ENCODE measurements at regions not wholly inside any gene's neighbourhood (a gene's known extent, or its start where the extent isn't known, plus 50 kb on each side); places are given as distances from the start of the nearest gene placed in this dataset.

DNA sequence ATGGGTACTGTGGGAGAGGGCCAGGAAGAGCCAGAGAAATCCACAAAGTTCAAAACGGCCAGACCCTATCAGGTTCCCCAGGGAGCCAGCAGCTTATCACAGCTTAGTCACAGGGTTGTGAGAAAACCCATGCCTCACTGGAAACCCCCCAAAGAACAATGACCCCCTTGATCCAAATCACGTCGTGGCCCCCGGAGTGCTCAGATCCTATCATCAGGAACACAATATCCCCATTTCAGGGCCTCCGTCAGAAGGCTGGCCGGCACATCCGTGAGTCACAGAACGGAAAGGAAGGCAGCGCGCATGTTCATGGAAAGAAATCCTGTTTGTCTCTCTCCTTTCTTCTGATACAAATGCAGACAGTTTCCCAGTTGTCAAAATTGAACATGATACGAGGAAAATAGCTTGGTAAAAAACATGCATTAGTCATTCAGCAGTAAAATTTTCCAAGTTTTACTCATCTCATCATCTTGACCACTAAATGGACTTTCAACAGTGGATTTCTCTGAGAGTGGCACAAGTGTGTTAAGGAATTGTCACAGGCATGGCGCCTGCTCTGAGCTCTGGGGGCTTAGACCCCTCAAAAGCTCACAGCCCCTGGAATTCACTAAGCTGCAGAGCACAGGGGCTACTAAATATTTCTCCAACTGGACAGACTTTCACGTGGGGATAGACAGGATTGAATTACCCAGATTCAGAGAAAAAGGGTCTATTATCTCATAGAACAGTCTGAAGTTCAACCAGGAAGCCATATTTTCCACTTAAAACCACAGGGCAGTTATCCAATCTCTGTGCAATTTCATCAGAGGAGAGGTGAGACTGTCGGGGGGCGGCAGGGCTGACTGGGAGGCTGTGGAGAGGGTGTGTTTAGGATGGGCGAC, 124.8 kb downstream of the RIPK4 start:
- H3K79me2 ChIP-seq (ENCODE audit: control insufficient read depth, insufficient read depth, low read length) = no peaks in the 10 kb centered on the region
- peak overlapping the region; percentile 10 for H2AFZ ChIP-seq (ENCODE audit: low read length)
- H3K9me3 ChIP-seq (ENCODE audit: control insufficient read depth, insufficient read depth, low read depth, low read length) = no peaks in the 10 kb centered on the region
- H4K20me1 ChIP-seq (ENCODE audit: control insufficient read depth, extremely low read depth, insufficient read depth, low read length) = no peaks in the 10 kb centered on the region
- H3K4me3 ChIP-seq (replicated peaks in 1 of 4; ENCODE audit: control extremely low read depth in 1 of 4, insufficient read depth in 1 of 4, low read depth in 3 of 4, low read length in 4 of 4) = no peak overlapping the region
- H3K27me3 ChIP-seq (ENCODE audit: control insufficient read depth, insufficient read depth, low read length) = no peaks in the 10 kb centered on the region
- TF ChIP-seq, protein P1, sequence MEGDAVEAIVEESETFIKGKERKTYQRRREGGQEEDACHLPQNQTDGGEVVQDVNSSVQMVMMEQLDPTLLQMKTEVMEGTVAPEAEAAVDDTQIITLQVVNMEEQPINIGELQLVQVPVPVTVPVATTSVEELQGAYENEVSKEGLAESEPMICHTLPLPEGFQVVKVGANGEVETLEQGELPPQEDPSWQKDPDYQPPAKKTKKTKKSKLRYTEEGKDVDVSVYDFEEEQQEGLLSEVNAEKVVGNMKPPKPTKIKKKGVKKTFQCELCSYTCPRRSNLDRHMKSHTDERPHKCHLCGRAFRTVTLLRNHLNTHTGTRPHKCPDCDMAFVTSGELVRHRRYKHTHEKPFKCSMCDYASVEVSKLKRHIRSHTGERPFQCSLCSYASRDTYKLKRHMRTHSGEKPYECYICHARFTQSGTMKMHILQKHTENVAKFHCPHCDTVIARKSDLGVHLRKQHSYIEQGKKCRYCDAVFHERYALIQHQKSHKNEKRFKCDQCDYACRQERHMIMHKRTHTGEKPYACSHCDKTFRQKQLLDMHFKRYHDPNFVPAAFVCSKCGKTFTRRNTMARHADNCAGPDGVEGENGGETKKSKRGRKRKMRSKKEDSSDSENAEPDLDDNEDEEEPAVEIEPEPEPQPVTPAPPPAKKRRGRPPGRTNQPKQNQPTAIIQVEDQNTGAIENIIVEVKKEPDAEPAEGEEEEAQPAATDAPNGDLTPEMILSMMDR (conservative IDR thresholded peaks at IDR 0.05 in 1 of 2, IDR thresholded peaks at IDR 0.05 in 1 of 2; ENCODE audit: low read depth in 1 of 2, low read length in 2 of 2) = no peak
- no peak for TF ChIP-seq EZH2 (IDR thresholded peaks at IDR 0.05; ENCODE audit: low read length, missing control alignments)
- H3K4me1 ChIP-seq (ENCODE audit: control insufficient read depth, extremely low read depth, insufficient read depth, low read length) = peaks cover 16% of the 10 kb centered on the region
- peak; percentile 86 to 93 for DNase-seq (ENCODE audit: low read depth in 2 of 2)
- no peaks in the 10 kb centered on the region for H3K36me3 ChIP-seq (ENCODE audit: control insufficient read depth, insufficient read depth, low read length)
- no peak overlapping the region for H3K9ac ChIP-seq (ENCODE audit: insufficient read depth, low read length)
- H3K4me2 ChIP-seq (ENCODE audit: extremely low read depth, insufficient read depth, low read length) = peak overlapping the region; percentile 27
- H3K27ac ChIP-seq (ENCODE audit: insufficient read depth, low read length) = peak overlapping the region; percentile 75

DNA sequence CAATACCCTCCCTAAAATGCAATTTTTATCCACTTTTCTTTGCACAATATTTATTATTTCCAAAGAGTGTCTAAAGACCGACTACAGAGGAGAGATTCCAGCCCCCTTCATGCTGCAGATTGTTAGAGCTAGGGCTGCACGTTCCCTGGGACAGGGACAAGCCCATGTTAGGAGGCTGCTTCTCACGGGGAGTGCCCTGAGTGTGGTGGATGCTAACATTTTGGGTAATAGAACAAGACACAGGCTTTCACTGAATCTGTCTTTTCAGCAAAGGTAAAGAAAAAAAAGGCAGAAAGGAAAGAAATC, 125.4 kb downstream of the RIPK4 start:
- peaks cover 16% of the 10 kb centered on the region for H3K4me1 ChIP-seq (ENCODE audit: control insufficient read depth, extremely low read depth, insufficient read depth, low read length)
- H3K4me2 ChIP-seq (ENCODE audit: extremely low read depth, insufficient read depth, low read length) = peak overlapping the region; percentile 27
- H4K20me1 ChIP-seq (ENCODE audit: control insufficient read depth, extremely low read depth, insufficient read depth, low read length) = no peaks in the 10 kb centered on the region
- no peaks in the 10 kb centered on the region for H3K27me3 ChIP-seq (ENCODE audit: control insufficient read depth, insufficient read depth, low read length)
- no peaks in the 10 kb centered on the region for H3K9me3 ChIP-seq (ENCODE audit: control insufficient read depth, insufficient read depth, low read depth, low read length)
- H3K4me3 ChIP-seq (replicated peaks in 1 of 4; ENCODE audit: control extremely low read depth in 1 of 4, insufficient read depth in 1 of 4, low read depth in 3 of 4, low read length in 4 of 4) = no peak overlapping the region
- TF ChIP-seq EZH2 (IDR thresholded peaks at IDR 0.05; ENCODE audit: low read length, missing control alignments) = no peak
- TF ChIP-seq, protein P1 (conservative IDR thresholded peaks at IDR 0.05 in 1 of 2, IDR thresholded peaks at IDR 0.05 in 1 of 2; ENCODE audit: low read depth in 1 of 2, low read length in 2 of 2) = no peak
- no peaks in the 10 kb centered on the region for H3K79me2 ChIP-seq (ENCODE audit: control insufficient read depth, insufficient read depth, low read length)
- no peak overlapping the region for H2AFZ ChIP-seq (ENCODE audit: low read length)
- DNase-seq (ENCODE audit: low read depth in 2 of 2) = peak in 1 of 2 donors; percentile 6
- no peaks in the 10 kb centered on the region for H3K36me3 ChIP-seq (ENCODE audit: control insufficient read depth, insufficient read depth, low read length)
- H3K9ac ChIP-seq (ENCODE audit: insufficient read depth, low read length) = no peak overlapping the region
- H3K27ac ChIP-seq (ENCODE audit: insufficient read depth, low read length) = peak overlapping the region; percentile 75

DNA sequence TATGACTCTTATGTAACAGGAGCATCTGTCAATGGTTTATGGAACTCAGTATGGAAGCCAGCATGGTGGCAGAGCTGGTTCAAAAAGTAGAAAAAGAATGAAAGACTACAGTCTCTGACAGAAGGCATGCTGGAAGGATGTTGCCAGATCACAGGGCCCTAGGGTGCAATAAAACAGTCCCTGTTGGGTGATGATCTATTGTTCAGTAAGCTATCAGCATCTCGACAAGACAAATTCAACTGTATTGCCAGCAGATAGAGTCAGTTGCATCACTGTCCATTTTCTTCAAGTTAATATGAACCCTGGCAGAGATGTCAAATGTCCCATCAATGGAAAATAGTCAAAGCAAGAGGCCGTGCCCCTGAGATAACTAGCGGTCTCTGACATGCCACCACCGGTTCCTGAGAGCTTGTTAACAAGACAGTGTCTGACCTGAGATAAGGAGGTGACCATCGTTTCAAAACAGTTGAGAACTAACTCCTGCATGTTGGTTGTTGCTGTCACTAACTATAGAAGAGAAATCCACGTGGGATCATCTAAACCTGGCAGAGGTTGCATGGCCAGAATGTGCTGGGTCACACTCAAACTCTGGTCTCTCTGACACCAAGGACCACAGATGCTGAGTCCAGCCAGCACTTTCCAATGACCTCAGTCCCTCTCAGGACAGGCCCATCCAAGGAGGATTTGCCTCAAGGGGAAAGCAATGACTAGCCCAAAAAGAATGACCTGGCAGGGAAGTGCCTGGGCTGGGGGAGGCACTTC, 125.9 kb downstream of the RIPK4 start:
- no peak overlapping the region for H3K9ac ChIP-seq (ENCODE audit: insufficient read depth, low read length)
- TF ChIP-seq, protein P1 (conservative IDR thresholded peaks at IDR 0.05 in 1 of 2, IDR thresholded peaks at IDR 0.05 in 1 of 2; ENCODE audit: low read depth in 1 of 2, low read length in 2 of 2) = no peak
- TF ChIP-seq EZH2 (IDR thresholded peaks at IDR 0.05; ENCODE audit: low read length, missing control alignments) = no peak
- H3K4me1 ChIP-seq (ENCODE audit: control insufficient read depth, extremely low read depth, insufficient read depth, low read length) = peaks cover 16% of the 10 kb centered on the region
- peak overlapping the region; percentile 27 for H3K4me2 ChIP-seq (ENCODE audit: extremely low read depth, insufficient read depth, low read length)
- peak; percentile 18 to 74 for DNase-seq (ENCODE audit: low read depth in 2 of 2)
- H3K9me3 ChIP-seq (ENCODE audit: control insufficient read depth, insufficient read depth, low read depth, low read length) = no peaks in the 10 kb centered on the region
- no peaks in the 10 kb centered on the region for H4K20me1 ChIP-seq (ENCODE audit: control insufficient read depth, extremely low read depth, insufficient read depth, low read length)
- H3K4me3 ChIP-seq (replicated peaks in 1 of 4; ENCODE audit: control extremely low read depth in 1 of 4, insufficient read depth in 1 of 4, low read depth in 3 of 4, low read length in 4 of 4) = no peak overlapping the region
- H2AFZ ChIP-seq (ENCODE audit: low read length) = no peak overlapping the region
- H3K27me3 ChIP-seq (ENCODE audit: control insufficient read depth, insufficient read depth, low read length) = no peaks in the 10 kb centered on the region
- H3K36me3 ChIP-seq (ENCODE audit: control insufficient read depth, insufficient read depth, low read length) = no peaks in the 10 kb centered on the region
- peak overlapping the region; percentile 75 for H3K27ac ChIP-seq (ENCODE audit: insufficient read depth, low read length)
- no peaks in the 10 kb centered on the region for H3K79me2 ChIP-seq (ENCODE audit: control insufficient read depth, insufficient read depth, low read length)

Data from fibroblast of lung (primary cell).